GM23248 (cell line): ENCODE measurements at regions not wholly inside any gene's neighbourhood (a gene's known extent, or its start where the extent isn't known, plus 50 kb on each side); places are given as distances from the start of the nearest gene placed in this dataset.
"Not testable (repeated sequence)": the region's sequence is repeated elsewhere in the genome, so short reads cannot be mapped to it uniquely, and the experiment has no call there.

Experiments used
- DNase-seq: peaks from one replicate; pipeline ENCODE4 v3.0.0-alpha.2; 2015
- H2AFZ ChIP-seq: fragments of 200-600 bp; sonication (generic); 2 replicates; pipeline ENCODE4 v1.6.1; 2016; ENCODE audit warnings: antibody characterized with exemption
- H3F3A ChIP-seq: fragments of 200-600 bp; sonication (generic); 2 replicates; pipeline ENCODE4 v1.6.1; 2016; ENCODE audit warnings: mild to moderate bottlenecking, antibody characterized with exemption, mixed run types; ENCODE audit not compliant: insufficient read depth
- H3K27ac ChIP-seq: fragments of 200-600 bp; sonication (generic); 2 replicates; pipeline ENCODE4 v1.5.1; 2016; ENCODE audit warnings: mild to moderate bottlenecking
- H3K27me3 ChIP-seq: fragments of 200-600 bp; sonication (generic); replicated peaks from 2 replicates; pipeline ENCODE4 v1.6.1; 2016; ENCODE audit warnings: mild to moderate bottlenecking; ENCODE audit not compliant: insufficient read depth
- H3K36me3 ChIP-seq: fragments of 200-600 bp; sonication (generic); 2 replicates; pipeline ENCODE4 v1.6.1; 2016; ENCODE audit warnings: low read depth, mild to moderate bottlenecking
- H3K4me1 ChIP-seq: fragments of 200-600 bp; sonication (generic); 2 replicates; pipeline ENCODE4 v1.6.1; 2016; ENCODE audit warnings: mild to moderate bottlenecking; ENCODE audit not compliant: insufficient read depth
- H3K4me2 ChIP-seq: fragments of 200-600 bp; sonication (generic); one replicate; pipeline ENCODE4 v1.6.1; 2016; ENCODE audit warnings: mild to moderate bottlenecking; ENCODE audit not compliant: unreplicated experiment
- H3K4me3 ChIP-seq: fragments of 200-600 bp; sonication (generic); 2 replicates; pipeline ENCODE4 v1.5.1; 2016; ENCODE audit warnings: mild to moderate bottlenecking
- H3K79me2 ChIP-seq: fragments of 200-600 bp; sonication (generic); 2 replicates; pipeline ENCODE4 v1.6.1; 2016; ENCODE audit warnings: mild to moderate bottlenecking; ENCODE audit not compliant: insufficient read depth
- H3K9ac ChIP-seq: fragments of 200-600 bp; sonication (generic); 2 replicates; pipeline ENCODE4 v1.6.1; 2016; ENCODE audit warnings: mild to moderate bottlenecking
- H3K9me2 ChIP-seq: fragments of 200-600 bp; sonication (generic); 2 replicates; pipeline ENCODE4 v1.6.1; 2016; ENCODE audit warnings: mixed run types, mild to moderate bottlenecking, moderate library complexity; ENCODE audit not compliant: insufficient read depth
- H3K9me3 ChIP-seq: fragments of 200-600 bp; sonication (generic); one replicate; pipeline ENCODE4 v1.6.1; 2017; ENCODE audit warnings: low read depth
- H4K20me1 ChIP-seq: fragments of 200-600 bp; sonication (generic); 2 replicates; pipeline ENCODE4 v1.6.0; 2016; ENCODE audit not compliant: insufficient read depth
- EZH2 ChIP-seq: fragments of 200-600 bp; sonication (generic); IDR thresholded peaks from 2 replicates; pipeline ENCODE4 v1.6.1; 2018; ENCODE audit warnings: antibody characterized with exemption, mild to moderate bottlenecking; ENCODE audit not compliant: insufficient read depth, poor library complexity, severe bottlenecking
- EZH2phosphoT487 ChIP-seq: fragments of 200-600 bp; sonication (generic); IDR thresholded peaks from 2 replicates; pipeline ENCODE4 v1.6.1; 2018; ENCODE audit warnings: antibody characterized with exemption, moderate library complexity, mild to moderate bottlenecking, low read depth; ENCODE audit not compliant: insufficient read depth
- WGBS, 2 experiments: methylation state at CpG; one replicate each; pipeline ENCODE4 v1.1.6; 2015 to 2017; ENCODE audit warnings: low lambda C conversion rate in 2 of 2, low coverage in 1 of 2; ENCODE audit errors: missing lambda C conversion rate in 2 of 2; 5-methylcytosine and 5-hydroxymethylcytosine counted together
- in situ Hi-C: fragments of 300-500 bp; cut with MboI; formaldehyde crosslinking; loops from 2 replicates; pipeline ENCODE4 v1.15.0; 2020

DNA sequence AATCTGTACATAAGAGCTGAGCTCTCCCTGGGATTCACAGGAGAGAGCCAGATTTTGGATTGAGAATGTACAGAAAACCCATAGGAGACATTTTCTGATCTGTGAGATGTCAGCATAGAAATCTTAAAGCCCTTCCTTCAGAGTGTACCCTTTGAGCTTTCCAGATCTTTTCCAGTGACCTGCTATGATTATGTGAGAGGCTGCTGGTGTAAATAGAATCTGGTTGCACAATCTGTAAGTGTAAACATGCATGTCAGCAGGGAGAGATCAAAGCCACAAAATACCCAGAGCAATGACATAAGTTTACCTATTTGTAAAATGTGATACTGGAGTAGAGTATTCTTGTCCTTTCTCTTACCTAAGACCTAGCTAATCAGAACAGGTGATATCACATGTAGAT is 471.9 kb downstream of the FOXD4L5 start:
- H3K4me2 ChIP-seq, H3K9ac ChIP-seq, H3K36me3 ChIP-seq, in situ Hi-C loops, H4K20me1 ChIP-seq, DNase-seq, H3K4me3 ChIP-seq, H3K27ac ChIP-seq, H3K79me2 ChIP-seq, H3K9me3 ChIP-seq, H3K9me2 ChIP-seq, H3K27me3 ChIP-seq, H2AFZ ChIP-seq, H3F3A ChIP-seq, H3K4me1 ChIP-seq: not testable (repeated sequence)

DNA sequence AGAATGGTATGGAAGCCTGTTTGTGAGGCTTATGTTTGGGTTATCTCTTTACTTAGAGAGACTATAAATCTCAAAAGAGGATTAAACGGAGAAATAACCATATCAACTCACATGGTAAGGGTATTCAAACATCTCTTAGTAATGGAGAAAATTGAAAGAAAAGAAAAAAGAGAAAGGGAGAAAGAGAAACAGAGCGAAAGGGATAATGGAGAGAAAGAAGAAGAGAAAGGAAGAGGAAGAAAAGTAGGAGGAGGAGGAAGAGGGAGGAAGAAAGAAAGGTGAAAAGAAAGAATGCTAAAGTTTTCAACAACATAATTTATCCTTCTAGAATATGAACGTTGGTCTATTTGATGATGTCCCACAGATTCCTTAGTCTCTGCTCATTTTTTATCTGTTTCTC is 506.3 kb downstream of the FOXD4L5 start:
- DNase-seq, H3K9ac ChIP-seq, H3K4me3 ChIP-seq, H4K20me1 ChIP-seq, H2AFZ ChIP-seq, H3K4me2 ChIP-seq, H3K36me3 ChIP-seq, in situ Hi-C loops, H3K4me1 ChIP-seq, H3F3A ChIP-seq, H3K9me3 ChIP-seq, H3K27me3 ChIP-seq, H3K79me2 ChIP-seq, H3K27ac ChIP-seq, H3K9me2 ChIP-seq: not testable (repeated sequence)
- 9% methylated on average over 3 of the region's 3 CpGs; no CpG with 5 or more reads in 1 of the 2 experiments for WGBS, 2 experiments

DNA sequence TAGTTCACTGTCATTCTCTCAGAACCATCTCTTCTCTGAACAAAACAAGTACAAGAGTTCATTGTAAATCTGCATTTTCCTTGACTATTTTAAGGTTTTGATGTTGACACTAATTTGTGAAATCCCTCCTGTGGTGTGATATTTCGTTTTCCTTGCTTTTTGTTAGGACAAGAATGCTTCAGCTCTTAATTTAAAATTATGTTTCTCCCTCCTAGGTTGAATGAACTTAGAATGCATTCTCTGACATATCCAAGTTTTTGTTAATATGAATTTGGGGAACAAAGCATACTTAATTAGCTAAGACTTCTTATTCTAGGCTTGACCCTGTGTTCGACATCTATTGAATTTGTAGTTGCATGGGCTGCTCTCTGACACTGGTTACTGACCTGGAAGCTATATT is 508.7 kb downstream of the FOXD4L5 start:
- H4K20me1 ChIP-seq, H3F3A ChIP-seq, H3K27ac ChIP-seq, H3K9ac ChIP-seq, H3K4me3 ChIP-seq, H3K36me3 ChIP-seq, H3K4me1 ChIP-seq, DNase-seq, H2AFZ ChIP-seq, H3K27me3 ChIP-seq, H3K9me2 ChIP-seq, H3K4me2 ChIP-seq, in situ Hi-C loops, H3K9me3 ChIP-seq, H3K79me2 ChIP-seq: not testable (repeated sequence)
- 13 to 37% methylated on average over 1 to 2 of the region's 2 CpGs for WGBS, 2 experiments

DNA sequence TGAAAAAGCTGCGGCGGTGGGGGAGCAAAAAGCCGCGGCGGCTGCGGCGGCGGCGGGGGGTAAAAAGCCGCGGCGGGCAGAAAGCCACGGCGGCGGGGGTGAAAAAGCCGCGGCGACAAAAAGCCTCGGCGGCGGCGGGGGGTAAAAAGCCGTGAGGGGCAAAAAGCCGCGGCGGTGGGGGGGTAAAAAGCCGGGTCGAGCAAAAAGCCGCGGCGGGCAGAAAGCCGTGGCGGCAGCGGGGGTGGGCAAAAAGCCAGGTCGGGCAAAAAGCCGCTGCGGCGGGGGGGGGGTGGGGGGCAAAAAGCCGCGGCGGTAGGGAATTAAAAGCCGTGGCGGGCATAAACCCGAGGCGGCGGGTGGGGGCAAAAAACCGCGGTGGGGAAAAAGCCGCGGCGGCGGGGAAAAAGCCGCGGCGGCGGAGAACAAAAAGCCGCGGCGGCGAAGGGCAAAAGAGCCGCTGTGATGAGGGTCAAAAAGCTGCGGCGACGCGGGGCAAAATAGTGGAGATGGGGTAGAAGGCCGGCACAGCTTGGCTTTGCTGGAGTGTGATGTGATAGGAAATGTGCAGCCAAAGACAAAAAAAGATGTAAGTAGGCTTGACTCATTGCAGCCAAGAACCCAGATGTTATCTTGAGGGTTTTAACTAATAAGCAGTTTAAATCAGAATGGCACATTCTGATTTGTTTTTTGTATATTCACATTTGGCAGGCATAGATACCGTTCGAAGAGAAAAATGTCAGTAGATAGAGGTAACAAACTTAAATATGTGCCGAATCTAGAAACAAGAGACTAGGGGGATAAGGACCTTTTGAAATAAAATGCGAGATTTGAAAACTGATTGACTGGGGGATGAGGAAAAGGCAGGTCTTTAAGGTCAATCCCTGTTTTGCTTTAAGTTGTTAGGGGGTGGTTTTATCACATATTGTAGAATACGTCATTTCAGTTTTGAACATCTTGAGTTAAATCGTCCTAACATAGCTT is 509.9 kb downstream of the FOXD4L5 start:
- H3K9me3 ChIP-seq, H3K27me3 ChIP-seq, H3K4me2 ChIP-seq, H3K27ac ChIP-seq, H4K20me1 ChIP-seq, H3K4me3 ChIP-seq, H3K9me2 ChIP-seq, in situ Hi-C loops, H2AFZ ChIP-seq, H3K36me3 ChIP-seq, H3K9ac ChIP-seq, H3K4me1 ChIP-seq, H3F3A ChIP-seq, H3K79me2 ChIP-seq: not testable (repeated sequence)
- peak; percentile 6 for DNase-seq
- peak; percentile 97 for TF ChIP-seq EZH2
- peak; percentile 66; the same call in 1 of the 2 replicates for TF ChIP-seq EZH2phosphoT487
- 4 to 16% methylated on average over 10 to 71 of the region's 72 CpGs for WGBS, 2 experiments
